Right lobe of liver (tissue), 4 donors: ENCODE measurements at regions not wholly inside any gene's neighbourhood (a gene's known extent, or its start where the extent isn't known, plus 50 kb on each side); places are given as distances from the start of the nearest gene placed in this dataset.

Experiments
- CTCF ChIP-seq, 4 donors: fragments of 200-600 bp in 3 of 4; fragments of 450-650 bp in 1 of 4; IDR thresholded peaks; one replicate each; pipeline versions ENCODE4 v1.5.1 to v1.8.0; 2016 to 2022; ENCODE audit warnings: antibody characterized with exemption in 4 of 4, mild to moderate bottlenecking in 2 of 4
- POLR2A ChIP-seq: fragments of 450-650 bp; IDR thresholded peaks from one replicate; pipeline ENCODE4 v1.6.1; 2017; ENCODE audit warnings: antibody characterized with exemption, mild to moderate bottlenecking
- donor health status: DM: no; HTN: no; CAD: no.
- donor health status: DM: no; HTN: no; CAD: no.
- donor health status: DM: no; HTN: yes; CAD: no.

DNA sequence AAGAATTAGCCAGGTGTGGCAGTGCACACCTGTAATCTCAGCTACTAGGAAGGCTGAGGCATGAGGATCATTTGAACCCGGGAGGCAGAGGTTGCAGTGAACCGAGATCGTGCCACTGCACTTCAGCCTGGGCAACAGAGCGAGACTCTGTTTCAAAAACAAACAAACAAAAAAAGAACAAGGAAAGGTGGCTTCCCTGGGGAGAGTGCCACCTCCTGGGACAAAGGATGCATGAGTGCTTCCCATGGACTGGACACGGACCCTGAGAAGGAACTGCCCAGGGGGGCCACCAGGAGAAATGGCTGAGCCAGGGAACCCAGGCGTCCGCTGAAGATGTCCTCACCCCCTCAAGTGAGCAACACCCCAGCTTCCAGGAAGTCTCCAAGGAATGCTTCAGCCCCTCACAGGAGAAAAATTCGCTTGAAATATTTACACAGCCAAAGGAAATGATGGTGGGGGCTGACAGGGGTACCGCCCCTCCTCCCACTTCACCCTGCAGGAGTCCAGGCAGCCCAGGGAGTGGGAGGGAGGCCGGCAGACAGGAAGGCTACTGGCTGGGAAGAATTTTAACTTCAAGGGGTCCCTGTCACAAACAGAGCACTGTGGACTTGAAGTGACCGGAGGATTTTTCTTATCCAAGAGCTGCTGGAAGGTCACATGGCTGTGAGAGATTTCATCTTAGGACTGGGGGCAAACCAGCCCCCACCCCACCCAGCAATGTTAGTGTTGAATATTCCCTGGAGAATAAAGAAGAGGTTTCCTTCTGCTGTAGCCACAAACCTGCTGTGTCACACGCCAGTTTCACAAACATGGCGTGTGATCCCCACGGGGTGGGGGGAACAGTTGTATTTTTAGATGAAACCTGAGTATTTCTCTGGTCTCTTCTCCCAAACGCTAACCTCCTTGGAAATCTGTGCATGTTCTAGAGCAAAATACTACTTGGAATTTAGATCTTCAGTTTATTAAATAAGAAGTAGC, 90.8 kb upstream of the SLC25A33 start:
- peak; percentile 7 to 26 (median 14) for TF ChIP-seq CTCF (IDR thresholded peaks at IDR 0.05)
- no peak for TF ChIP-seq POLR2A
